RWPE1 (cell line): ENCODE measurements at regions not wholly inside any gene's neighbourhood (a gene's known extent, or its start where the extent isn't known, plus 50 kb on each side); places are given as distances from the start of the nearest gene placed in this dataset.
"Not testable (repeated sequence)": the region's sequence is repeated elsewhere in the genome, so short reads cannot be mapped to it uniquely, and the experiment has no call there.

ENCODE experiments used
- CTCF ChIA-PET: fragments of 350-600 bp; sonication (Branson Sonifier 250); formaldehyde crosslinking; extraction: SDS; loops from one replicate; lab custom pipeline; 2021; lab: Yijun Ruan, JAX
- POLR2A ChIA-PET: fragments of 400-600 bp; formaldehyde crosslinking; extraction: SDS; loops from one replicate; lab custom pipeline; 2020; ENCODE audit warnings: antibody characterized with exemption; ENCODE audit not compliant: low non-redundant PET; lab: Yijun Ruan, JAX
- DNase-seq: peaks from one replicate; pipeline ENCODE4 v3.0.0; 2012; ENCODE audit warnings: low spot score
- H3K27ac ChIP-seq: fragments of 450-650 bp; 2 replicates; pipeline ENCODE4 v1.5.1; 2017
- CTCF ChIP-seq: fragments of 450-650 bp; conservative IDR thresholded peaks from 2 replicates; pipeline ENCODE4 v1.5.1; 2017; ENCODE audit warnings: low read depth, mild to moderate bottlenecking

GRCh38 chr2:37571587-37572136, 99.8 kb downstream of the CDC42EP3 start:
- no peak for DNase-seq
- TF ChIP-seq CTCF = no peak
- CTCF ChIA-PET = no interaction called here
- POLR2A ChIA-PET = no interaction called here
- no peak overlapping the region for H3K27ac ChIP-seq

GRCh38 chr2:37573451-37574388, 97.7 kb downstream of the CDC42EP3 start:
- DNase-seq = no peak
- no peak overlapping the region for H3K27ac ChIP-seq
- no peak for TF ChIP-seq CTCF
- POLR2A ChIA-PET = no interaction called here
- CTCF ChIA-PET = interaction anchor here (0.6 kb wide), 1 partner anchor 898 kb away, joined by 3 read pairs; no protein-coding TSS in a partner anchor

- DNase-seq = no peak
- no peak for TF ChIP-seq CTCF
- CTCF ChIA-PET = interaction anchor here (0.6 kb wide), 1 partner anchor 80 kb away, joined by 4 read pairs; no protein-coding TSS in a partner anchor
- no peak overlapping the region for H3K27ac ChIP-seq
- POLR2A ChIA-PET = no interaction called here
These were observed 95.7 kb downstream of the CDC42EP3 start for GRCh38 chr2:37575780-37576179.

- CTCF ChIA-PET = interaction anchor here (0.6 kb wide), 1 partner anchor 80 kb away, joined by 4 read pairs; no protein-coding TSS in a partner anchor
- H3K27ac ChIP-seq, POLR2A ChIA-PET, DNase-seq: not testable (repeated sequence)
These were observed 95.2 kb downstream of the CDC42EP3 start for GRCh38 chr2:37576194-37576593.

GRCh38 chr2:37576831-37577230, 94.6 kb downstream of the CDC42EP3 start:
- TF ChIP-seq CTCF = no peak
- peak overlapping the region; percentile 32 for H3K27ac ChIP-seq
- ChIA-PET POLR2A (no interaction called here), CTCF (no interaction called here)
- no peak for DNase-seq

GRCh38 chr2:37579192-37579713, 92.2 kb downstream of the CDC42EP3 start:
- ChIA-PET POLR2A (interaction anchor here (0.8 kb wide), 1 partner anchor 9 kb away, joined by 3 read pairs; no protein-coding TSS in a partner anchor), CTCF (no interaction called here)
- no peak for TF ChIP-seq CTCF
- DNase-seq = no peak
- H3K27ac ChIP-seq = no peak overlapping the region

- POLR2A ChIA-PET, CTCF ChIA-PET: not testable (repeated sequence)
These were observed 91.5 kb downstream of the CDC42EP3 start for GRCh38 chr2:37579949-37580348.

More at GRCh38 chr2:37579949-37580348, 91.5 kb downstream of the CDC42EP3 start:
- not testable (repeated sequence) for DNase-seq, H3K27ac ChIP-seq
